Activated gamma-delta T cell treated with Interleukin-2 at 50 U/mL for 16 hours (primary cell): ENCODE measurements at regions not wholly inside any gene's neighbourhood (a gene's known extent, or its start where the extent isn't known, plus 50 kb on each side); places are given as distances from the start of the nearest gene placed in this dataset.

ENCODE experiments used
- DNase-seq: peaks from one replicate; pipeline ENCODE4 v3.0.0-alpha.2; 2020

- no peak for DNase-seq
Observed at GRCh38 chr13:107450931-107451330, 764.4 kb downstream of the LIG4 start.

- DNase-seq, result no peak
Observed at GRCh38 chr13:107450431-107450830, 764.9 kb downstream of the LIG4 start.

GRCh38 chr13:107447591-107447990 lies 767.7 kb downstream of the LIG4 start:
- no peak for DNase-seq

GRCh38 chr13:107441279-107441678 lies 774.1 kb downstream of the LIG4 start:
- no peak for DNase-seq

GRCh38 chr13:107438251-107438650 lies 777.1 kb downstream of the LIG4 start:
- DNase-seq, result no peak

GRCh38 chr13:107434347-107434746 lies 781.0 kb downstream of the LIG4 start:
- no peak for DNase-seq

GRCh38 chr13:107427536-107427935 lies 787.8 kb downstream of the LIG4 start:
- DNase-seq, result no peak

GRCh38 chr13:107422421-107422820 lies 792.9 kb downstream of the LIG4 start:
- no peak for DNase-seq

GRCh38 chr13:107421951-107422350 lies 793.4 kb downstream of the LIG4 start:
- no peak for DNase-seq

- DNase-seq, result no peak
Observed at GRCh38 chr13:107421028-107421427, 794.3 kb downstream of the LIG4 start.

- DNase-seq, result no peak
Observed at GRCh38 chr13:107413005-107413404, 802.3 kb downstream of the LIG4 start.

GRCh38 chr13:107407074-107407473 lies 808.3 kb downstream of the LIG4 start:
- no peak for DNase-seq

GRCh38 chr13:107395927-107396662 lies 819.2 kb downstream of the LIG4 start:
- no peak for DNase-seq

- DNase-seq, result no peak
Observed at GRCh38 chr13:107392205-107392604, 823.1 kb downstream of the LIG4 start.

- no peak for DNase-seq
Observed at GRCh38 chr13:107387525-107387924, 819.6 kb upstream of the ARGLU1 start.

- DNase-seq, result no peak
Observed at GRCh38 chr13:107379407-107380155, 811.6 kb upstream of the ARGLU1 start.

- no peak for DNase-seq
Observed at GRCh38 chr13:107376341-107377125, 808.6 kb upstream of the ARGLU1 start.

- DNase-seq, result no peak
Observed at GRCh38 chr13:107375701-107376340, 807.9 kb upstream of the ARGLU1 start.

GRCh38 chr13:107374038-107374437 lies 806.1 kb upstream of the ARGLU1 start:
- no peak for DNase-seq

- no peak for DNase-seq
Observed at GRCh38 chr13:107373551-107373950, 805.6 kb upstream of the ARGLU1 start.

- DNase-seq, result no peak
Observed at GRCh38 chr13:107370015-107370785, 802.3 kb upstream of the ARGLU1 start.

- no peak for DNase-seq
Observed at GRCh38 chr13:107367258-107367657, 799.3 kb upstream of the ARGLU1 start.
